Heart left ventricle (tissue), 13 donors: ENCODE measurements at regions not wholly inside any gene's neighbourhood (a gene's known extent, or its start where the extent isn't known, plus 50 kb on each side); places are given as distances from the start of the nearest gene placed in this dataset.

Experiments
- POLR2A ChIP-seq, 2 donors: fragments of 450-650 bp; IDR thresholded peaks; one replicate each; pipeline ENCODE4 v1.6.1; 2017; ENCODE audit warnings: antibody characterized with exemption in 2 of 2, mild to moderate bottlenecking in 2 of 2, moderate library complexity in 2 of 2
- TF ChIP-seq, protein P1 (sequence below), 12 donors: fragments of 200-600 bp; sonication (generic) in 4 of 12; IDR thresholded peaks; one replicate each; pipeline versions ENCODE4 v1.5.0 to v1.8.0; 2018 to 2022; ENCODE audit warnings: antibody characterized with exemption in 12 of 12, mild to moderate bottlenecking in 5 of 12
- donor health status: ischemic (EF 13 %, LVEDD 7.1; RV severe dilation, severe dysfunction).
- donor health status: DM: no; HTN: yes; CAD: no.
- donor health status: DM: no; HTN: no; CAD: no.
- donor health status: ischemic (EF 25% LVEDD 6.9; RV normal size, moderate dysfunction).
- donor health status: ischemic (EF 25% LVEDD 5.7; RV mildly dilated, moderate dysfunction).
- donor health status: ischemic (EF 35%, LVEDD 5.7; RV mildly dilated, moderate dysfunction).
- donor health status: nonischemic (EF 11% LVEDD 7.7; RV severe dilation, severe dysfunction).
- donor health status: DM: yes; HTN: yes; CAD: no.
- donor health status: PGD.
- donor health status: ischemic (EF 29% LVEDD 5.4; RV normal size, mild dysfunction).
- donor health status: nonischemic (EF 23%, LVEDD 6.1; RV moderate dilation, normal function).

- TF ChIP-seq, protein P1, sequence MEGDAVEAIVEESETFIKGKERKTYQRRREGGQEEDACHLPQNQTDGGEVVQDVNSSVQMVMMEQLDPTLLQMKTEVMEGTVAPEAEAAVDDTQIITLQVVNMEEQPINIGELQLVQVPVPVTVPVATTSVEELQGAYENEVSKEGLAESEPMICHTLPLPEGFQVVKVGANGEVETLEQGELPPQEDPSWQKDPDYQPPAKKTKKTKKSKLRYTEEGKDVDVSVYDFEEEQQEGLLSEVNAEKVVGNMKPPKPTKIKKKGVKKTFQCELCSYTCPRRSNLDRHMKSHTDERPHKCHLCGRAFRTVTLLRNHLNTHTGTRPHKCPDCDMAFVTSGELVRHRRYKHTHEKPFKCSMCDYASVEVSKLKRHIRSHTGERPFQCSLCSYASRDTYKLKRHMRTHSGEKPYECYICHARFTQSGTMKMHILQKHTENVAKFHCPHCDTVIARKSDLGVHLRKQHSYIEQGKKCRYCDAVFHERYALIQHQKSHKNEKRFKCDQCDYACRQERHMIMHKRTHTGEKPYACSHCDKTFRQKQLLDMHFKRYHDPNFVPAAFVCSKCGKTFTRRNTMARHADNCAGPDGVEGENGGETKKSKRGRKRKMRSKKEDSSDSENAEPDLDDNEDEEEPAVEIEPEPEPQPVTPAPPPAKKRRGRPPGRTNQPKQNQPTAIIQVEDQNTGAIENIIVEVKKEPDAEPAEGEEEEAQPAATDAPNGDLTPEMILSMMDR (IDR thresholded peaks at IDR 0.05), result peak in 11 of 12 donors; percentile 13 to 61 (median 42)
- no peak for TF ChIP-seq POLR2A (IDR thresholded peaks at IDR 0.05)
Measured at GRCh38 chr4:111854494-111855087, 290.7 kb upstream of the FAM241A start.
